ENCODE measurements at regions not wholly inside any gene's neighbourhood (a gene's known extent, or its start where the extent isn't known, plus 50 kb on each side); places are given as distances from the start of the nearest gene placed in this dataset.

DNA sequence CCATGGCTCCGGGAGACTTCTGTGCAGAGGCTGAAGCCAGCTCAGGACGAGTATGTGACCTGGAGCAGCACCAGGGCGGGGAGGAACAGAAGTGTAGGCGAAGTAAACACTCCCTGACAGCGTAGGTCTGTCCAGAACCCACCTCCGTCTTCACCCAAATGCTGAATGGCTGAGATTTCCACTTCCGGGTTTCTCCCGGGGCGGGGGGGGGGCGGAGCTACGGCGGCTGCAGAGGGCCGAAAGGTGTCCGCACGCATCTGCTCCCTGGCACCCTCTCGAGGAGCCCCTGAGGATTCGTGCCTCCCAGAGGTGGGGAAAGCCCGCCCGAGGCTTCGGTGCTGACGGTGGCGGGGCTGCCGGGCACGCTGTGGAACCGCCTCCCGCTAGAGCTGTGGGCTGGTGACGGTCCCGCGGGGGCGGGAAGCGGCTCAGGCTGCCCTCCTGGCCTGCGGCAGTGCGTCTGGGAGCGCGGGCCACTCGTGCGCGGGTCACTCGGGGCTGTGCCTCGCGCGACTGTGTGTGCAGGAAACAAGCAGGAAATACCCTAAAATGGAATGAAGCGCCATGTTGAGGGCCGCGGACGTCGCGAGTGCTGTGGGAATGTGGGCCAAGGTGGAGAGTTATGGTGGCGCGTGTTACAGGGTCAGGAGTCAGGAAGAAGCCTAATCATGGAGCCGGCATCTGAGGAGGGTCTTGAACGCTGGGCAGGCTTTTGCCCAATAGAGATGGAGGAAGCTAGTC, 1425.4 kb downstream of the FOXD4L5 start:
- TF ChIP-seq, protein P1, sequence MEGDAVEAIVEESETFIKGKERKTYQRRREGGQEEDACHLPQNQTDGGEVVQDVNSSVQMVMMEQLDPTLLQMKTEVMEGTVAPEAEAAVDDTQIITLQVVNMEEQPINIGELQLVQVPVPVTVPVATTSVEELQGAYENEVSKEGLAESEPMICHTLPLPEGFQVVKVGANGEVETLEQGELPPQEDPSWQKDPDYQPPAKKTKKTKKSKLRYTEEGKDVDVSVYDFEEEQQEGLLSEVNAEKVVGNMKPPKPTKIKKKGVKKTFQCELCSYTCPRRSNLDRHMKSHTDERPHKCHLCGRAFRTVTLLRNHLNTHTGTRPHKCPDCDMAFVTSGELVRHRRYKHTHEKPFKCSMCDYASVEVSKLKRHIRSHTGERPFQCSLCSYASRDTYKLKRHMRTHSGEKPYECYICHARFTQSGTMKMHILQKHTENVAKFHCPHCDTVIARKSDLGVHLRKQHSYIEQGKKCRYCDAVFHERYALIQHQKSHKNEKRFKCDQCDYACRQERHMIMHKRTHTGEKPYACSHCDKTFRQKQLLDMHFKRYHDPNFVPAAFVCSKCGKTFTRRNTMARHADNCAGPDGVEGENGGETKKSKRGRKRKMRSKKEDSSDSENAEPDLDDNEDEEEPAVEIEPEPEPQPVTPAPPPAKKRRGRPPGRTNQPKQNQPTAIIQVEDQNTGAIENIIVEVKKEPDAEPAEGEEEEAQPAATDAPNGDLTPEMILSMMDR (IDR thresholded peaks at IDR 0.05): no peak
- TF ChIP-seq POLR2A (IDR thresholded peaks at IDR 0.05): no peak
